Activated naive CD8-positive, alpha-beta T cell treated with anti-CD3 and anti-CD28 coated beads for 36 hours (primary cell): ENCODE measurements at regions not wholly inside any gene's neighbourhood (a gene's known extent, or its start where the extent isn't known, plus 50 kb on each side); places are given as distances from the start of the nearest gene placed in this dataset.

ENCODE experiments used
- DNase-seq: peaks from one replicate; pipeline ENCODE4 v3.0.0; 2021
- H3K27ac Mint-ChIP-seq: one replicate; pipeline ENCODE4 v1.8.0; 2022; ENCODE audit warnings: mild to moderate bottlenecking, moderate library complexity, mixed read lengths
- H3K27me3 Mint-ChIP-seq: one replicate; pipeline ENCODE4 v1.8.0; 2022; ENCODE audit warnings: mild to moderate bottlenecking, mixed read lengths
- H3K36me3 Mint-ChIP-seq: one replicate; pipeline ENCODE4 v1.8.0; 2021; ENCODE audit warnings: mild to moderate bottlenecking, mixed read lengths
- H3K4me1 Mint-ChIP-seq: one replicate; pipeline ENCODE4 v1.8.0; 2021; ENCODE audit warnings: mixed read lengths
- H3K4me3 Mint-ChIP-seq: one replicate; pipeline ENCODE4 v1.8.0; 2022; ENCODE audit warnings: mild to moderate bottlenecking, moderate library complexity, mixed read lengths
- H3K9me3 Mint-ChIP-seq: one replicate; pipeline ENCODE4 v1.8.0; 2022; ENCODE audit warnings: mixed read lengths

DNA sequence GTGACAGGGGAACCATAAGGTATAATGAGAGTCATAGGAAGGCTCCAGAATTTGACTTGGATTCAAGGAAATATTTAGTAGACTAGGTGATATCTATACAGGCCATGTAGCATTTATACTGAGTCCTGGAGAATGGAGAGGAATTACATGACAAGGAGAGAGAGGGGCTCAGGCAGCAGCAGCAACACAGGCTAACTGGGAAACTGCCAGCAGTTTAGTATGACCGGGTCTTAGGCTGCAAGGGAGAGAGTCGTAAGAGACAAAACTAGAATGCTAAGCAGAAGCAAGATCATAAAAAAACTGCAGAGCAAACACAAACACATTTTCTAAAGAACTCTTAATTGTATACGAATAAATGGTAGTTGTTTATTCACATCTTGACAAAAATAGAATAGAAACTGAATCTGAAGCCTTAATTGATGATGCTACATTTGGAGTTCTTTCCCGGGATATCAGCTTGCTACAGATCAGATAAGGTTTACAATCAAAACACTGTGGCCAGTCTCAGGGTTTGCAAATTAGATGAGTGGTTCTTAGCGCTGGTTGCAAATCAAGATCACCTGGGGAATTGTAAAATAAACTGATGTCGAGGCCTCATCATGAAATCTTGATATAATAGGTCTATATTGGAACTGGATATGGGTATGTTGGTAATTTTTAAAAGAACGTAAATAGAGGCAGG is 480.0 kb upstream of the C9orf72 start:
- Mint-ChIP-seq H3K36me3 (no peaks in the 10 kb centered on the region), H3K27me3 (no peaks in the 10 kb centered on the region), H3K9me3 (no peaks in the 10 kb centered on the region), H3K4me3 (no peak overlapping the region), H3K27ac (no peak overlapping the region), H3K4me1 (no peaks in the 10 kb centered on the region)
- DNase-seq, result no peak

DNA sequence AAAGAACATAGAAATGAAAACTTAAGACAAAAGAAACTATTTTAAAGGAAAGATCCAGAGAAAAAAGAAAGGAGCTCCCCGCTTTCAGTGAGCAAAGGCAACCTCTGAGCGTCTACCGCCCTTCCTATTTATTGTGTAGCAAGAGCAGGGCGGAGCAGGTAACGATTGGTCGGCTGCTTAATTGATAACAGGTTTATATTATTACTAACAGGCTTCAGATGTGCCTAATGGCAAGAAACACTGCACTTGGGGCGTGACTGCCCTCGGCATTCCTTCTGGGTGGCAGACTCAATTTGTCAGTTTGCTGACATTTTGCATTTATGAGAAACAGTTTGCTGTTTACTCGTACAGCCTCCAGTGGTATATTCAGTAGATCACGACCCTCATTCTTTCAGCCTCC is 482.7 kb upstream of the C9orf72 start:
- Mint-ChIP-seq H3K27me3 (no peaks in the 10 kb centered on the region), H3K9me3 (no peaks in the 10 kb centered on the region), H3K4me3 (no peak overlapping the region), H3K4me1 (no peaks in the 10 kb centered on the region), H3K27ac (no peak overlapping the region), H3K36me3 (no peaks in the 10 kb centered on the region)
- DNase-seq, result no peak

DNA sequence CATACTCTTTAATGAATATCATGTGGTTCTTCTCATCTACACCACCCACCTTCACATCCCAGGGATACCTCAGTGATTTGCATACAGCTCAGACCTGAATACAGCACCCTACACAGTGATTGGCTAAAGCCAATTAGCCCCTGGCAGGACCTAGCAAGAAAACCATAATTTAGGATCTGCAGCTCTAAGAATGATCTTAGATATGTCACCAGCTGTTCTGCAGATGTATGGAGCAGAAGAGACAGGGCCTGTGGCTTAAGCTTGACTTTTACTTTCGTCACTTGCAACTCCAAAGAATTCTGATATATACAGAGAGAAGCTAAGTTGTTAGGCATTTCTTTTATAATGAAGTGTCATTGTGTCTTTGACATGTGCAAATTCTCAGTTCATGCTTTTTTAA is 483.2 kb upstream of the C9orf72 start:
- H3K4me1 Mint-ChIP-seq, result no peaks in the 10 kb centered on the region
- H3K27me3 Mint-ChIP-seq, result no peaks in the 10 kb centered on the region
- H3K4me3 Mint-ChIP-seq, result no peak overlapping the region
- H3K9me3 Mint-ChIP-seq, result no peaks in the 10 kb centered on the region
- DNase-seq, result no peak
- no peaks in the 10 kb centered on the region for H3K36me3 Mint-ChIP-seq
- H3K27ac Mint-ChIP-seq, result no peak overlapping the region

GRCh38 chr9:28059192-28059591 is 485.9 kb upstream of the C9orf72 start:
- Mint-ChIP-seq H3K4me3 (no peak overlapping the region), H3K27me3 (no peaks in the 10 kb centered on the region), H3K9me3 (no peaks in the 10 kb centered on the region), H3K4me1 (no peaks in the 10 kb centered on the region), H3K36me3 (no peaks in the 10 kb centered on the region), H3K27ac (no peak overlapping the region)
- no peak for DNase-seq

DNA sequence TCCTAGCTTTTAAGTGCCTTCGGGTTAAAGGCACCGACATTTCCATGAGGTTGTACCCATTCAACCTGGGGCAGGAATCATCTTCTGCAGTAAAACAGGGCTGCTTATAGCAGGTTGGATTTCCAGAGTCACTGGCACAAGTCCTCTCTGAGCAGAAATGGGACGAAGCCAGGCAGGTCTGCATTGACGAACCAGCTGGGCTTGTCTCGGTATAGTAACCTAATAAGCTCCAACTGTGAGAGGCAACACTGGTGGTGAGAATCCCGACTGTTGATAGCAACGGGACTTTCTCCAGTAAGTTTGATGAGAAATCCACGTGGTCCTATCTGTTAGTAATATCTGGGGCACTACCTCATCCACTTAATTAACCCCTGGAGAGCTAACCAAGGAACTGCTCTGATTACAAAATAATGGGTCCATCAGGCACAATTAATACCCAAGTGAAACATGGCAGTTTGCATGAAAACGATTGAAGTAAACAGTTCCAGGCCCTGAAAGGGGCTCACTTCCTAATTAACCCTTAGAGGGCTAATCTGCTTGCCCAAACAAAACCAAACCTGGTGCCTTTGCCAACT is 491.0 kb upstream of the C9orf72 start:
- no peaks in the 10 kb centered on the region for H3K9me3 Mint-ChIP-seq
- no peaks in the 10 kb centered on the region for H3K27me3 Mint-ChIP-seq
- no peaks in the 10 kb centered on the region for H3K4me1 Mint-ChIP-seq
- no peak overlapping the region for H3K4me3 Mint-ChIP-seq
- DNase-seq, result no peak
- H3K27ac Mint-ChIP-seq, result no peak overlapping the region
- no peaks in the 10 kb centered on the region for H3K36me3 Mint-ChIP-seq

DNA sequence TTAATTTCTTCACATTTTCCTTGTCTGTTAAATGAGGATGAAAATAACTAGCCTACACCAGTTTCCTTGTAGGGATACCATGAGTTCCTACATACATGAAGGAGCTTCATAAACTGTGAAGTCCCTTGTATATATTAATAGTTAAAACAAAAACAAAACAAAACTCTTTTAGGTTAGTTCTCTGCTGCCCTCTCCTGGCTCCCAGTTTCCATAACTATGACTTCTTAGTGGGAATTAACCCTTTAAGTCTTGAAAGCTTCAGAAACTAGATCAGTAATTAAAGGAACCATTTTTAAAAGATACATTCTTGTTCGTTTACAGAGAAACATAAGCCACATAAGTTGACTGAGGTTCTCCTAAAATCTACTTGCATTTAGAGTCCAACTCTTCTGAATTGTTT is 500.0 kb upstream of the C9orf72 start:
- Mint-ChIP-seq H3K4me1 (no peaks in the 10 kb centered on the region), H3K9me3 (no peaks in the 10 kb centered on the region), H3K4me3 (no peak overlapping the region), H3K27ac (no peak overlapping the region), H3K27me3 (no peaks in the 10 kb centered on the region), H3K36me3 (no peaks in the 10 kb centered on the region)
- DNase-seq, result no peak

DNA sequence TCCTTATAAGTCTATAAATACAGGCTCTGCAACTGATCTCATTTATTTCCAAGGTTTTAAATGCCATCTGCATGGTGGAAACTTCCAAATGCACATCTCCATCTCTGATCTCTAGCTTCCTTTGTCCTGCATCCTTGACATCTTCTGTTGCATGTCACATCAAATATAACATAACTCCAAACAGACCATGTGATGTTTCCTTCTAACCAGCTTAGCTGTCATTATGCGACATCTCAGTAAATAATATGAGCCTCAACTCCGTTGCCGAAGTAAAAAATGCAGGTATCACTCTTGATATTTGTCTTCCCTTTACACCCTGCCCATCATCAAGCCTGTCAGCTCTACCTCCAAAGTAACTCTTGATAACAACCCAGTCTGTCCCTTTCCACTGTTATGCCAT is 506.4 kb upstream of the C9orf72 start:
- Mint-ChIP-seq H3K27me3 (no peaks in the 10 kb centered on the region), H3K36me3 (no peaks in the 10 kb centered on the region), H3K9me3 (no peaks in the 10 kb centered on the region), H3K4me1 (no peaks in the 10 kb centered on the region), H3K27ac (no peak overlapping the region), H3K4me3 (no peak overlapping the region)
- no peak for DNase-seq

- Mint-ChIP-seq H3K36me3 (no peaks in the 10 kb centered on the region), H3K4me3 (no peak overlapping the region), H3K27ac (no peak overlapping the region), H3K4me1 (no peaks in the 10 kb centered on the region), H3K9me3 (no peaks in the 10 kb centered on the region), H3K27me3 (no peaks in the 10 kb centered on the region)
- no peak for DNase-seq
Measured at GRCh38 chr9:28082671-28083070, 509.4 kb upstream of the C9orf72 start.

- H3K36me3 Mint-ChIP-seq, result no peaks in the 10 kb centered on the region
- DNase-seq, result no peak
- H3K4me3 Mint-ChIP-seq, result no peak overlapping the region
- no peak overlapping the region for H3K27ac Mint-ChIP-seq
- H3K9me3 Mint-ChIP-seq, result peaks cover 5% of the 10 kb centered on the region
- no peaks in the 10 kb centered on the region for H3K4me1 Mint-ChIP-seq
- H3K27me3 Mint-ChIP-seq, result no peaks in the 10 kb centered on the region
Measured at GRCh38 chr9:28086881-28087280, 513.6 kb upstream of the C9orf72 start.

DNA sequence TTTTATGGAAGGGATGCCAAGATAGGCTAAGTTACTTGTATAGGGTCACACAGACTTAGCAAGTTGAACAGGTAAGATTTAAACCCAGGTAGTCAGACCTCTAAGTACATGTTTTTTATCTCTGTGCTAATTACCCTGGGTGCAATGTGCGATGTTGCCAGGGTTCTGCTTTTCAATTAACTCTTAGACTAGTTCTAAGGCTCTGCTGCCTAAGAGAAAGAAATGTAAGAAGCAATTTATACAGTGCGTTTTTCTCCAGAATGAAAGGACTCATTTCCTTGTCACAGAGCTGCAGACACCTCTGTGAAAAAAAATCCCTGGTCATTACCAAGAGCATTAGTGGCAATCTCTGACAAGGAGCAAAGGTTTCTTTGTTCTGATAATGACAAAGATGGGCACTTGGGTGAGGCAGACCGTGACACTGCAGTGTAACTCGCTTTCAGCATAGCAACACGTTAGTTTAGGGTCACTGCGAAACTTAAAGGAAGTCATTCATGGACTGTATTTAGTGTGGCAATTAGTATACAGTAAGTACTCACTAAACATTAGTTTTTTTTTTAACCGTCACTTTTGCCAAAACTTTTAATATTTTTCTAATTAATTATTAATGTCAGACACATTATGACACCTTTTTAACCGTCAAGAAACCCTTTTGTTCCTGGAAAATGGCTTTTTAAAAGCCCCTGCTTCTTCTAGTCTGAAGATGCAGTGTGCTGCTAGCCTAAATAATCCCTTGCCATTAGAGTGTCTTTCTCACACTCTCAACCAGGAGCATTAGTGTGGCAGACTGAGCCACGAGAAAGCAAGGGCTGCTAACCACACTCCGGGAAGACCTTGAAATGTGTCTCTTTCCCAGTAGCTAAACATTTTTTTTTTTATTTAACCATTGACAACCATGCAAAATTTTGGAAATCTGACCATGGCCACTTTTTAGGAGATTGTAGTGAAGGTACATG is 520.0 kb upstream of the C9orf72 start:
- no peaks in the 10 kb centered on the region for H3K4me1 Mint-ChIP-seq
- no peaks in the 10 kb centered on the region for H3K27me3 Mint-ChIP-seq
- no peak for DNase-seq
- peaks cover 6% of the 10 kb centered on the region for H3K9me3 Mint-ChIP-seq
- no peak overlapping the region for H3K4me3 Mint-ChIP-seq
- no peaks in the 10 kb centered on the region for H3K36me3 Mint-ChIP-seq
- H3K27ac Mint-ChIP-seq, result no peak overlapping the region

- Mint-ChIP-seq H3K9me3 (no peaks in the 10 kb centered on the region), H3K27ac (no peak overlapping the region), H3K36me3 (no peaks in the 10 kb centered on the region), H3K4me3 (no peak overlapping the region), H3K4me1 (no peaks in the 10 kb centered on the region), H3K27me3 (no peaks in the 10 kb centered on the region)
- no peak for DNase-seq
Measured at GRCh38 chr9:28101509-28101908, 528.2 kb upstream of the C9orf72 start.

- DNase-seq, result no peak
- Mint-ChIP-seq H3K27ac (no peak overlapping the region), H3K36me3 (no peaks in the 10 kb centered on the region), H3K27me3 (no peaks in the 10 kb centered on the region), H3K9me3 (no peaks in the 10 kb centered on the region), H3K4me1 (no peaks in the 10 kb centered on the region), H3K4me3 (no peak overlapping the region)
Measured at GRCh38 chr9:28105001-28105400, 531.7 kb upstream of the C9orf72 start.

DNA sequence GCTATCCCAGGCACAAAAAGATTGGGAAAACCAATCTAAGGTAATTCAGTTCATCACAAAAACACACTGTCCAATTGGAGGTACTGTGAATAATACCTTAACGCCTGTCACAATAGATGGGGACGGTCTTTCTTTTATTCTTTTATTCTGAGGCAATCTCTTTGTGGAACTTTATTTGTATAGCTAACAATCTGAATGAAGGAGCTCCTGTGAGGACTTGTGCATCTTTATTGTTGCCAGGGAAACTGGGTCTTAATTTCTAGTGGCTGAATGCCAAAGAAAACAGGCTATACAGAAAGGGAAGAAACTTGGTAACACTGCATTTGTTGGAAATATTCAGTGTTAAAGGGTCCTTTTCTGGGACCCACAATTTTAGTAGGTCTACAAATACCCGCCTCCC is 546.9 kb upstream of the C9orf72 start:
- Mint-ChIP-seq H3K4me1 (no peaks in the 10 kb centered on the region), H3K27me3 (peaks cover 5% of the 10 kb centered on the region), H3K9me3 (no peaks in the 10 kb centered on the region)

GRCh38 chr9:28120626-28121025 is 547.3 kb upstream of the C9orf72 start:
- Mint-ChIP-seq H3K4me1 (no peaks in the 10 kb centered on the region), H3K9me3 (no peaks in the 10 kb centered on the region), H3K4me3 (no peak overlapping the region), H3K36me3 (no peaks in the 10 kb centered on the region), H3K27me3 (peaks cover 5% of the 10 kb centered on the region), H3K27ac (no peak overlapping the region)
- no peak for DNase-seq

More for the DNA sequence above, 546.9 kb upstream of the C9orf72 start:
- no peak overlapping the region for H3K4me3 Mint-ChIP-seq
- no peak overlapping the region for H3K27ac Mint-ChIP-seq
- DNase-seq, result no peak
- no peaks in the 10 kb centered on the region for H3K36me3 Mint-ChIP-seq

GRCh38 chr9:28121366-28121765 is 548.1 kb upstream of the C9orf72 start:
- H3K27ac Mint-ChIP-seq, result no peak overlapping the region
- H3K36me3 Mint-ChIP-seq, result no peaks in the 10 kb centered on the region
- H3K27me3 Mint-ChIP-seq, result peaks cover 5% of the 10 kb centered on the region
- no peaks in the 10 kb centered on the region for H3K4me1 Mint-ChIP-seq
- no peak for DNase-seq
- no peak overlapping the region for H3K4me3 Mint-ChIP-seq
- H3K9me3 Mint-ChIP-seq, result no peaks in the 10 kb centered on the region
